ENCODE measurements at regions not wholly inside any gene's neighbourhood (a gene's known extent, or its start where the extent isn't known, plus 50 kb on each side); places are given as distances from the start of the nearest gene placed in this dataset.

GRCh38 chr2:42951263-42951938 is 159.0 kb upstream of the HAAO start:
- Mint-ChIP-seq H3K9me3 (no peaks in the 10 kb centered on the region), H3K27me3 (peaks cover 4% of the 10 kb centered on the region), H3K4me1 (ENCODE audit: low read depth) (peaks cover 32% of the 10 kb centered on the region), H3K4me3 (no peak overlapping the region), H3K27ac (no peak overlapping the region), H3K36me3 (ENCODE audit: low read depth) (no peaks in the 10 kb centered on the region)
- intact Hi-C loops (cut with micrococcal nuclease): no loop called here

GRCh38 chr2:42949125-42949524 is 156.7 kb upstream of the HAAO start:
- Mint-ChIP-seq H3K27me3 (peaks cover 4% of the 10 kb centered on the region), H3K36me3 (ENCODE audit: low read depth) (no peaks in the 10 kb centered on the region), H3K9me3 (no peaks in the 10 kb centered on the region), H3K27ac (no peak overlapping the region), H3K4me3 (no peak overlapping the region), H3K4me1 (ENCODE audit: low read depth) (peaks cover 23% of the 10 kb centered on the region)
- intact Hi-C loops (cut with micrococcal nuclease): loop anchor here (5.0 kb wide), 2 partner anchors 92 to 588 kb away; no protein-coding TSS in a partner anchor

- H3K27me3 Mint-ChIP-seq: peaks cover 4% of the 10 kb centered on the region
- H3K27ac Mint-ChIP-seq: no peak overlapping the region
These were observed 155.6 kb upstream of the HAAO start for GRCh38 chr2:42947809-42948600.

GRCh38 chr2:42944779-42945415 is 152.5 kb upstream of the HAAO start:
- peaks cover 48% of the 10 kb centered on the region for H3K4me1 Mint-ChIP-seq (ENCODE audit: low read depth)
- no peaks in the 10 kb centered on the region for H3K9me3 Mint-ChIP-seq
- intact Hi-C loops (cut with micrococcal nuclease): loop anchor here (5.0 kb wide), 2 partner anchors 88 to 592 kb away; no protein-coding TSS in a partner anchor
- H3K36me3 Mint-ChIP-seq (ENCODE audit: low read depth): no peaks in the 10 kb centered on the region
- H3K4me3 Mint-ChIP-seq: no peak overlapping the region
- no peak overlapping the region for H3K27ac Mint-ChIP-seq
- peaks cover 2% of the 10 kb centered on the region for H3K27me3 Mint-ChIP-seq

More at GRCh38 chr2:42947809-42948600, 155.6 kb upstream of the HAAO start:
- no peaks in the 10 kb centered on the region for H3K36me3 Mint-ChIP-seq (ENCODE audit: low read depth)
- intact Hi-C loops (cut with micrococcal nuclease): loop anchor here (1.0 to 5.0 kb wide), 4 partner anchors 91 to 589 kb away; no protein-coding TSS in a partner anchor
- peaks cover 31% of the 10 kb centered on the region for H3K4me1 Mint-ChIP-seq (ENCODE audit: low read depth)
- H3K9me3 Mint-ChIP-seq: no peaks in the 10 kb centered on the region
- no peak overlapping the region for H3K4me3 Mint-ChIP-seq

GRCh38 chr2:42942990-42943493 is 150.7 kb upstream of the HAAO start:
- peaks cover 41% of the 10 kb centered on the region for H3K4me1 Mint-ChIP-seq (ENCODE audit: low read depth)
- H3K36me3 Mint-ChIP-seq (ENCODE audit: low read depth): no peaks in the 10 kb centered on the region
- H3K4me3 Mint-ChIP-seq: no peak overlapping the region
- H3K27me3 Mint-ChIP-seq: peaks cover under 1% of the 10 kb centered on the region
- intact Hi-C loops (cut with micrococcal nuclease): no loop called here
- no peaks in the 10 kb centered on the region for H3K9me3 Mint-ChIP-seq
- H3K27ac Mint-ChIP-seq: peak overlapping the region; percentile 80

GRCh38 chr2:42942214-42942989 is 150.0 kb upstream of the HAAO start:
- H3K27ac Mint-ChIP-seq: peak overlapping the region; percentile 80
- peaks cover 3% of the 10 kb centered on the region for H3K27me3 Mint-ChIP-seq
- H3K36me3 Mint-ChIP-seq (ENCODE audit: low read depth): no peaks in the 10 kb centered on the region
- peaks cover 35% of the 10 kb centered on the region for H3K4me1 Mint-ChIP-seq (ENCODE audit: low read depth)
- intact Hi-C loops (cut with micrococcal nuclease): no loop called here
- no peak overlapping the region for H3K4me3 Mint-ChIP-seq
- H3K9me3 Mint-ChIP-seq: no peaks in the 10 kb centered on the region

GRCh38 chr2:42941633-42942176 is 149.3 kb upstream of the HAAO start:
- H3K9me3 Mint-ChIP-seq: no peaks in the 10 kb centered on the region
- intact Hi-C loops (cut with micrococcal nuclease): no loop called here
- H3K36me3 Mint-ChIP-seq (ENCODE audit: low read depth): no peaks in the 10 kb centered on the region
- peaks cover 28% of the 10 kb centered on the region for H3K4me1 Mint-ChIP-seq (ENCODE audit: low read depth)
- H3K27ac Mint-ChIP-seq: peak overlapping the region; percentile 80
- H3K4me3 Mint-ChIP-seq: no peak overlapping the region
- H3K27me3 Mint-ChIP-seq: peaks cover 4% of the 10 kb centered on the region

- intact Hi-C loops (cut with micrococcal nuclease): no loop called here
- Mint-ChIP-seq H3K36me3 (ENCODE audit: low read depth) (no peaks in the 10 kb centered on the region), H3K27me3 (peaks cover 12% of the 10 kb centered on the region), H3K9me3 (no peaks in the 10 kb centered on the region), H3K27ac (no peak overlapping the region), H3K4me1 (ENCODE audit: low read depth) (peaks cover 34% of the 10 kb centered on the region), H3K4me3 (no peak overlapping the region)
These were observed 147.2 kb upstream of the HAAO start for GRCh38 chr2:42939411-42940206.

- Mint-ChIP-seq H3K36me3 (ENCODE audit: low read depth) (no peaks in the 10 kb centered on the region), H3K4me3 (no peak overlapping the region), H3K27me3 (peaks cover 12% of the 10 kb centered on the region), H3K9me3 (no peaks in the 10 kb centered on the region), H3K4me1 (ENCODE audit: low read depth) (peaks cover 38% of the 10 kb centered on the region), H3K27ac (no peak overlapping the region)
- intact Hi-C loops (cut with micrococcal nuclease): no loop called here
These were observed 146.4 kb upstream of the HAAO start for GRCh38 chr2:42938671-42939370.

GRCh38 chr2:42937171-42937875 is 144.9 kb upstream of the HAAO start:
- Mint-ChIP-seq H3K4me3 (no peak overlapping the region), H3K4me1 (ENCODE audit: low read depth) (peaks cover 30% of the 10 kb centered on the region), H3K27ac (no peak overlapping the region)

GRCh38 chr2:42935692-42936671 is 143.6 kb upstream of the HAAO start:
- no peaks in the 10 kb centered on the region for H3K9me3 Mint-ChIP-seq
- intact Hi-C loops (cut with micrococcal nuclease): no loop called here

More at GRCh38 chr2:42937171-42937875, 144.9 kb upstream of the HAAO start:
- H3K36me3 Mint-ChIP-seq (ENCODE audit: low read depth): no peaks in the 10 kb centered on the region
- intact Hi-C loops (cut with micrococcal nuclease): no loop called here
- no peaks in the 10 kb centered on the region for H3K9me3 Mint-ChIP-seq
- peaks cover 13% of the 10 kb centered on the region for H3K27me3 Mint-ChIP-seq

More at GRCh38 chr2:42935692-42936671, 143.6 kb upstream of the HAAO start:
- Mint-ChIP-seq H3K36me3 (ENCODE audit: low read depth) (no peaks in the 10 kb centered on the region), H3K27me3 (peaks cover 21% of the 10 kb centered on the region), H3K4me3 (no peak overlapping the region), H3K27ac (no peak overlapping the region), H3K4me1 (ENCODE audit: low read depth) (peaks cover 26% of the 10 kb centered on the region)
